Stomach (tissue), 4 donors: ENCODE measurements at regions not wholly inside any gene's neighbourhood (a gene's known extent, or its start where the extent isn't known, plus 50 kb on each side); places are given as distances from the start of the nearest gene placed in this dataset.

Source experiments
- CTCF ChIP-seq, 7 experiments: fragments of 450-650 bp in 4 of 7; fragments of 200-600 bp in 3 of 7; sonication (generic) in 3 of 7; IDR thresholded peaks; one replicate each; pipeline ENCODE4 v1.5.1; 2016 to 2019; ENCODE audit warnings: antibody characterized with exemption in 7 of 7, control low read depth in 2 of 7, mild to moderate bottlenecking in 1 of 7
- POLR2A ChIP-seq, 4 donors: fragments of 450-650 bp; IDR thresholded peaks; one replicate each; pipeline ENCODE4 v1.6.1; 2016; ENCODE audit warnings: antibody characterized with exemption in 4 of 4, control low read depth in 2 of 4, mild to moderate bottlenecking in 1 of 4, moderate library complexity in 1 of 4
- POLR2AphosphoS5 ChIP-seq, 3 donors: sonication (generic); formaldehyde crosslinking; IDR thresholded peaks; one replicate each; pipeline ENCODE4 v1.6.1; 2016; ENCODE audit warnings: antibody characterized with exemption in 3 of 3

- TF ChIP-seq CTCF (IDR thresholded peaks at IDR 0.05) (no peak), POLR2A (IDR thresholded peaks at IDR 0.05) (no peak), POLR2AphosphoS5 (IDR thresholded peaks at IDR 0.05) (no peak)
Measured at GRCh38 chr12:74775276-74775675, 237.6 kb downstream of the ATXN7L3B start.
